SU-DHL-6 (cell line): ENCODE measurements at regions not wholly inside any gene's neighbourhood (a gene's known extent, or its start where the extent isn't known, plus 50 kb on each side); places are given as distances from the start of the nearest gene placed in this dataset.

ENCODE experiments used
- H2AFZ ChIP-seq: fragments of 200-600 bp; sonication (generic); 2 replicates; pipeline ENCODE4 v1.6.1; 2014; ENCODE audit warnings: low read depth, mild to moderate bottlenecking, moderate library complexity, mixed read lengths, antibody characterized with exemption, low read length; ENCODE audit not compliant: severe bottlenecking
- H3F3A ChIP-seq: fragments of 200-600 bp; shearing (Covaris generic); 2 replicates; pipeline ENCODE4 v1.6.0; 2016; ENCODE audit warnings: antibody characterized with exemption, mild to moderate bottlenecking; ENCODE audit not compliant: insufficient read depth
- H3K27ac ChIP-seq: fragments of 200-600 bp; sonication (generic); 2 replicates; pipeline ENCODE4 v1.5.1; 2016; ENCODE audit warnings: low read depth, mild to moderate bottlenecking, low read length, moderate library complexity, mixed read lengths
- H3K27me3 ChIP-seq: fragments of 200-600 bp; sonication (generic), shearing (Covaris generic); 2 replicates; pipeline ENCODE4 v1.6.0; 2014; ENCODE audit warnings: mild to moderate bottlenecking, low read length
- H3K36me3 ChIP-seq: fragments of 200-600 bp; sonication (generic); 2 replicates; pipeline ENCODE4 v1.6.1; 2014; ENCODE audit warnings: mild to moderate bottlenecking, low read length, mixed read lengths
- H3K4me2 ChIP-seq: fragments of 300-600, 200-600 bp; shearing (Covaris generic), sonication (generic); 2 replicates; pipeline ENCODE4 v1.6.0; 2014; ENCODE audit warnings: low read length, low read depth, mild to moderate bottlenecking; ENCODE audit not compliant: poor library complexity, severe bottlenecking
- H3K4me3 ChIP-seq: fragments of 200-600 bp; sonication (generic); 2 replicates; pipeline ENCODE4 v1.5.1; 2014; ENCODE audit warnings: antibody characterized with exemption, low read length, mild to moderate bottlenecking, mixed read lengths; ENCODE audit not compliant: insufficient read depth, poor library complexity, severe bottlenecking
- H3K79me2 ChIP-seq: fragments of 200-600 bp; sonication (generic); 2 replicates; pipeline ENCODE4 v1.6.1; 2014; ENCODE audit warnings: mild to moderate bottlenecking, low read length, moderate library complexity; ENCODE audit not compliant: insufficient read depth
- H3K9ac ChIP-seq: fragments of 200-600 bp; sonication (generic); 2 replicates; pipeline ENCODE4 v1.7.0; 2014; ENCODE audit warnings: mild to moderate bottlenecking, low read length
- H3K9me2 ChIP-seq: fragments of 200-600 bp; sonication (generic); replicated peaks from 2 replicates; pipeline ENCODE4 v1.6.1; 2014; ENCODE audit warnings: low read length; ENCODE audit not compliant: insufficient read depth
- H3K9me3 ChIP-seq: fragments of 200-600 bp; sonication (generic); 2 replicates; pipeline ENCODE4 v1.6.1; 2014; ENCODE audit warnings: low read length, mixed read lengths; ENCODE audit not compliant: insufficient read depth
- H4K20me1 ChIP-seq: fragments of 200-600 bp; sonication (generic); 2 replicates; pipeline ENCODE4 v1.6.1; 2014; ENCODE audit warnings: low read depth, mild to moderate bottlenecking, antibody characterized with exemption, low read length, moderate library complexity, mixed read lengths
- CTCF ChIP-seq: fragments of 200-600 bp; sonication (generic); IDR thresholded peaks from one replicate; pipeline ENCODE4 v1.5.1; 2017; ENCODE audit warnings: antibody characterized with exemption, mild to moderate bottlenecking, low read length, moderate library complexity; ENCODE audit not compliant: insufficient read depth, poor library complexity, severe bottlenecking
- EZH2phosphoT487 ChIP-seq: fragments of 200-600 bp; sonication (generic), shearing (Covaris generic); conservative IDR thresholded peaks from 2 replicates; pipeline ENCODE4 v1.6.1; 2018; ENCODE audit warnings: mild to moderate bottlenecking, antibody characterized with exemption, low read length, moderate library complexity, mixed read lengths

- Histone ChIP-seq H4K20me1 (no peaks in the 10 kb centered on the region), H3K9ac (no peak overlapping the region), H2AFZ (no peak overlapping the region), H3K4me2 (no peak overlapping the region), H3K36me3 (no peaks in the 10 kb centered on the region), H3K9me2 (no peaks in the 10 kb centered on the region), H3K79me2 (no peaks in the 10 kb centered on the region), H3K27ac (no peak overlapping the region), H3K4me3 (no peak overlapping the region), H3F3A (no peaks in the 10 kb centered on the region), H3K27me3 (no peaks in the 10 kb centered on the region), H3K9me3 (no peaks in the 10 kb centered on the region)
- TF ChIP-seq CTCF (no peak), EZH2phosphoT487 (no peak)
Measured at GRCh38 chr9:106146066-106146840, 451.9 kb downstream of the TMEM38B start.

- Histone ChIP-seq H3K9me2 (no peaks in the 10 kb centered on the region), H3F3A (no peaks in the 10 kb centered on the region), H3K4me3 (no peak overlapping the region), H3K36me3 (no peaks in the 10 kb centered on the region), H3K9ac (no peak overlapping the region), H3K27me3 (no peaks in the 10 kb centered on the region), H3K9me3 (no peaks in the 10 kb centered on the region), H3K79me2 (no peaks in the 10 kb centered on the region), H3K27ac (no peak overlapping the region), H2AFZ (no peak overlapping the region), H3K4me2 (no peak overlapping the region), H4K20me1 (no peaks in the 10 kb centered on the region)
- TF ChIP-seq EZH2phosphoT487 (no peak), CTCF (no peak)
Measured at GRCh38 chr9:106146886-106147285, 452.5 kb downstream of the TMEM38B start.

GRCh38 chr9:106149956-106150355 lies 455.6 kb downstream of the TMEM38B start:
- no peak overlapping the region for H2AFZ ChIP-seq
- TF ChIP-seq EZH2phosphoT487, result no peak
- TF ChIP-seq CTCF, result no peak

More at GRCh38 chr9:106149956-106150355, 455.6 kb downstream of the TMEM38B start:
- H3K9ac ChIP-seq, result no peak overlapping the region
- no peak overlapping the region for H3K27ac ChIP-seq
- H3K36me3 ChIP-seq, result no peaks in the 10 kb centered on the region
- H4K20me1 ChIP-seq, result no peaks in the 10 kb centered on the region
- H3K4me2 ChIP-seq, result no peak overlapping the region
- no peaks in the 10 kb centered on the region for H3K9me2 ChIP-seq
- H3K79me2 ChIP-seq, result no peaks in the 10 kb centered on the region
- H3K9me3 ChIP-seq, result no peaks in the 10 kb centered on the region
- H3K4me3 ChIP-seq, result no peak overlapping the region
- H3F3A ChIP-seq, result no peaks in the 10 kb centered on the region
- H3K27me3 ChIP-seq, result no peaks in the 10 kb centered on the region
